ENCODE measurements at regions not wholly inside any gene's neighbourhood (a gene's known extent, or its start where the extent isn't known, plus 50 kb on each side); places are given as distances from the start of the nearest gene placed in this dataset.

DNA sequence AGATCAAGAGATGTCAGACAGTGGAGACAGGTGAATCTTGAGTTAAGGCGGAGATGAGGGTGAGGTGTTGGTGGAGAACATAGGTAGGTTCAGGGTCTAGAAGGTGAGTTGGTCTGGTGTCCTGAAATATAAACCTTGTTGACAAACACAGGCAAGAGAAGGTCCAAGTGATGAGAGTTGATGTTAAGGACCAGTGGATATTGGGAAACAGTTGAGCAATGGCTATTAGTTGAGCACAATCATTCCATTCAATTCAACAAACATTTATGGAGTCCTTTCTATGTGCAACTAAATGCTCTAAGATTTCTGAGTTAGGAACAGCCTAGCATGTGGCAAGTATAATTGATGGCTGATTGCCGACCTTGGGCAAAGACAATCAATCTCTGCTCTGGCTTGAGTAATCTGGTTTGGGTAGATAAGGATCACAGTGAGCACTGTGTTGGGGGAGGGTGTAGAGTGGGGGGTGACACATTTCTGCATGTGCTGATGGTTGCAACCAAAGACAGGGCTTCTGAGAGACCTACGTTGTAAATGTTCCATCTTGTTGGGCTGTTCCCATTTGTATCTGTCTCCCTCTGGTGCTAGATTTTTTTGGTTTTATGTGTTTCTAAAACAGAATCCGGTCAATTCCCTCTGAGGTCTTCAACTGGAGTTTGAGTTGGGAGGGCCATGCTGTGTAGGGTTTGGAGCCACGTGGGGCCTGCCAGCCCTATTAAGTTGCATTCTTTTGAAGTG lies 201.1 kb downstream of the BAMBI start:
- DNase-seq (ENCODE audit: low read depth, low spot score) (no peak), FAIRE-seq (no peak), ATAC-seq (no peak)
- TF ChIP-seq MTA2 (IDR thresholded peaks at IDR 0.05; ENCODE audit: low read depth) = no peak
- TF ChIP-seq, protein P1, sequence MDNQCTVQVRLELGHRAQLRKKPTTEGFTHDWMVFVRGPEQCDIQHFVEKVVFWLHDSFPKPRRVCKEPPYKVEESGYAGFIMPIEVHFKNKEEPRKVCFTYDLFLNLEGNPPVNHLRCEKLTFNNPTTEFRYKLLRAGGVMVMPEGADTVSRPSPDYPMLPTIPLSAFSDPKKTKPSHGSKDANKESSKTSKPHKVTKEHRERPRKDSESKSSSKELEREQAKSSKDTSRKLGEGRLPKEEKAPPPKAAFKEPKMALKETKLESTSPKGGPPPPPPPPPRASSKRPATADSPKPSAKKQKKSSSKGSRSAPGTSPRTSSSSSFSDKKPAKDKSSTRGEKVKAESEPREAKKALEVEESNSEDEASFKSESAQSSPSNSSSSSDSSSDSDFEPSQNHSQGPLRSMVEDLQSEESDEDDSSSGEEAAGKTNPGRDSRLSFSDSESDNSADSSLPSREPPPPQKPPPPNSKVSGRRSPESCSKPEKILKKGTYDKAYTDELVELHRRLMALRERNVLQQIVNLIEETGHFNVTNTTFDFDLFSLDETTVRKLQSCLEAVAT (IDR thresholded peaks at IDR 0.05) = no peak
- TF ChIP-seq RELB (IDR thresholded peaks at IDR 0.05; ENCODE audit: low read depth) = no peak
- no peak for TF ChIP-seq KLF5 (IDR thresholded peaks at IDR 0.05; ENCODE audit: partially characterized antibody)
- no peak for TF ChIP-seq ZNF217 (IDR thresholded peaks at IDR 0.05)
- TF ChIP-seq PML (IDR thresholded peaks at IDR 0.05; ENCODE audit: low read length) = no peak
- TF ChIP-seq TCF7 (IDR thresholded peaks at IDR 0.05; ENCODE audit: borderline replicate concordance) = no peak
- TF ChIP-seq ZNF274 (IDR thresholded peaks at IDR 0.05; ENCODE audit: insufficient read depth, insufficient read length) = no peak
- TF ChIP-seq ZZZ3 (IDR thresholded peaks at IDR 0.05; ENCODE audit: control insufficient read depth, insufficient read length, low read depth) = no peak
- TF ChIP-seq, protein P2, sequence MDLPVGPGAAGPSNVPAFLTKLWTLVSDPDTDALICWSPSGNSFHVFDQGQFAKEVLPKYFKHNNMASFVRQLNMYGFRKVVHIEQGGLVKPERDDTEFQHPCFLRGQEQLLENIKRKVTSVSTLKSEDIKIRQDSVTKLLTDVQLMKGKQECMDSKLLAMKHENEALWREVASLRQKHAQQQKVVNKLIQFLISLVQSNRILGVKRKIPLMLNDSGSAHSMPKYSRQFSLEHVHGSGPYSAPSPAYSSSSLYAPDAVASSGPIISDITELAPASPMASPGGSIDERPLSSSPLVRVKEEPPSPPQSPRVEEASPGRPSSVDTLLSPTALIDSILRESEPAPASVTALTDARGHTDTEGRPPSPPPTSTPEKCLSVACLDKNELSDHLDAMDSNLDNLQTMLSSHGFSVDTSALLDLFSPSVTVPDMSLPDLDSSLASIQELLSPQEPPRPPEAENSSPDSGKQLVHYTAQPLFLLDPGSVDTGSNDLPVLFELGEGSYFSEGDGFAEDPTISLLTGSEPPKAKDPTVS (IDR thresholded peaks at IDR 0.05; ENCODE audit: low read depth, low read length) = no peak
- TF ChIP-seq FOXM1 (IDR thresholded peaks at IDR 0.05; ENCODE audit: low read depth, low read length) = no peak
- no peak for TF ChIP-seq CHD1 (IDR thresholded peaks at IDR 0.05; ENCODE audit: low read depth, low read length)
- TF ChIP-seq SRF (IDR thresholded peaks at IDR 0.05; ENCODE audit: low read depth in 2 of 2, low read length in 2 of 2) = no peak
- TF ChIP-seq SUZ12 (IDR thresholded peaks at IDR 0.05; ENCODE audit: unreplicated experiment) = no peak
- TF ChIP-seq BCLAF1 (IDR thresholded peaks at IDR 0.05) = no peak
- H3K4me3 ChIP-seq = no peak overlapping the region
- no peak overlapping the region for H3K4me2 ChIP-seq (ENCODE audit: control insufficient read depth, insufficient read depth)
- H3K27me3 ChIP-seq (replicated peaks in 1 of 2; ENCODE audit: control insufficient read depth in 2 of 2, insufficient read depth in 2 of 2, low read length in 1 of 2) = no peaks in the 10 kb centered on the region
- ChIA-PET RAD21 (ENCODE audit: unreplicated experiment) (no interaction called here), SMC1A (ENCODE audit: uncharacterized antibody, unreplicated experiment) (no interaction called here), POLR2A (interaction anchor here (0.6 kb wide), 1 partner anchor 1918 kb away, joined by 4 read pairs; no protein-coding TSS in a partner anchor), CTCF (no interaction called here)
- intact Hi-C loops (cut with micrococcal nuclease; ENCODE audit: unreplicated experiment) (no loop called here), in situ Hi-C loops (cut with MboI) (no loop called here)
- no peak overlapping the region for H3K9ac ChIP-seq (ENCODE audit: control insufficient read depth, insufficient read depth, low read length)
- H3K79me2 ChIP-seq (ENCODE audit: control insufficient read depth, insufficient read depth, low read length) = no peaks in the 10 kb centered on the region
- H3K4me1 ChIP-seq (ENCODE audit: control insufficient read depth, insufficient read depth, low read length) = no peaks in the 10 kb centered on the region
- no peak overlapping the region for H2AFZ ChIP-seq (ENCODE audit: control insufficient read depth, low read depth, low read length)
- no peaks in the 10 kb centered on the region for H3K36me3 ChIP-seq (ENCODE audit: control insufficient read depth in 2 of 2, insufficient read depth in 2 of 2, low read length in 1 of 2)
- 14% methylated on average over 5 of the region's 5 CpGs for WGBS (ENCODE audit: insufficient coverage, insufficient replicate concordance, low lambda C conversion rate, missing lambda C conversion rate)
- BruUV-seq (replicated peaks) = no TSS peak
- no peaks in the 10 kb centered on the region for H4K20me1 ChIP-seq (ENCODE audit: control insufficient read depth, insufficient read depth)
- no peaks in the 10 kb centered on the region for H3K9me3 ChIP-seq (replicated peaks; ENCODE audit: control insufficient read depth, insufficient read depth, low read length)
- no peak overlapping the region for H3K27ac ChIP-seq (ENCODE audit: control insufficient read depth, insufficient read depth)

Measured in GM12878 (cell line).